ENCODE measurements at regions not wholly inside any gene's neighbourhood (a gene's known extent, or its start where the extent isn't known, plus 50 kb on each side); places are given as distances from the start of the nearest gene placed in this dataset.

GRCh38 chr2:38174131-38174530 lies 98.2 kb upstream of the CYP1B1 start:
- no peak for TF ChIP-seq POLR2A (IDR thresholded peaks at IDR 0.05; ENCODE audit: low read depth, low read length)
- FAIRE-seq (no peak), DNase-seq (ENCODE audit: insufficient read length, low spot score) (no peak)

DNA sequence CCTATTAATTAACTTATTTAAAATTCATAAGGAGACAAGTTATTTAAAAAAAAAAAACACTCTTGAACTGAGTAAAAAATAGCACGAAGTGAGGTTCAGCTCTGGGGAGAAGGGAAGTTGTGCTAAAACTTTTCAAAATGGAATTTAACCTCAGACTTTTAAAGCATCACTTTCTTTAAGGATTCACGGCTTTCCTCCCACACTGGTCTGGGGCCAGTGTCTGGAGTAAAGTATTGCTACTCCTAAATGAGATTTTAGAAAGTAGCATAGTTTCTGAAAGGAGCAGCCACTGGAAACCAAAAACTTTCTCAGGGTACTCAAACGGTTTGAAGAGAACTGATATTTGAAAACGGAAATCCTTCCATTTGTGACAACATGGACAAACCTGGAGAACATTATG lies 97.7 kb upstream of the CYP1B1 start:
- DNase-seq (ENCODE audit: insufficient read length, low spot score) (no peak), FAIRE-seq (no peak)
- TF ChIP-seq POLR2A (IDR thresholded peaks at IDR 0.05; ENCODE audit: low read depth, low read length): no peak

DNA sequence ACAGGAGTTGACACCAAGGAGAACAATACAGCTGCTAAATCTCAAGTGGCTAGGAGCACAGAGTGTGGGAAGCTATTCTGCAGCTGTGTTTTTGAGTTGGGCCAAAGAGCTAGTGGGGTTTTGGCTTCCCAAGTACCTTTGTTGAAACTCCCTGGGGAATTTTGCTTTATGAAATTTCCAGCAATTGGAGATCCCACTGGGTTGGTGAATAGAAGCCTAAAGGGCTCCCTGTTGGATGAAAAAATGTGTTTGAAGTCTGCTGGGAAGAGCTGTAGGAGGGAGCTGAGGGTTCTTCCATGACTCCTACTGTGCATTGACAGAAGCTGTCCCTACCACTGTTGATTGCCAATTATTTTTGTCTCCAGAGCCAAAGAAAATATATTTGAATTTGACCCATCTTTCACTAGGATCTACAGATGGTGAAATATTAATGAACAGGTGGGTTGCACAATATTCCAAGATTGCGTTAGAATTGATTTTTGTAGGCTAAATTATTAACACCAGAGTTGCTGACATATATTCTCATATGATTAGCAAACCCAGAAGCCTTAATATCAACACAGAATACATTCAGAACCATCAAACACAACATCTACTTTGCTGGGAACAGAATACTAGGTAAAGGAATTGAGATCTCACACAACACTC lies 95.4 kb upstream of the CYP1B1 start:
- DNase-seq (ENCODE audit: insufficient read length, low spot score) (no peak), FAIRE-seq (no peak)
- TF ChIP-seq POLR2A (IDR thresholded peaks at IDR 0.05; ENCODE audit: low read depth, low read length): no peak

DNA sequence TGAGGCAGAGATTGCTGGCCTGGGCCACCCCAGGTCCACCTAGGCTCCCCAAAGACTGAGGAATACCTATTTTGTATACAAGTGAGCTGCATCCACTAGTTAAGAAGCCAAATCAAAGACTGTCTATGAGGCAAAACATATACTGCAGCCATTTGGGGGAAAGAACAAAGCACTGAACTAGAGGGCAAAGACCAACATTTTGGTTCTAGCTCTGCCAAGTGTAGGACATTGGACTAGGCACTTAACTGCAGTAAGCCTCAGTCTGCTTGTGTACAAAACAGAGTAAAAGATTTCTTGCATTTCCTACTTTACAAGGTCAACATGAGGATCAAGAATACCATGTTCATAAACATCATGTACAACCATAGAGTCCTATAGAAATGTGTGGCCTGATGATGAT lies 94.8 kb upstream of the CYP1B1 start:
- DNase-seq (ENCODE audit: insufficient read length, low spot score): no peak
- no peak for TF ChIP-seq POLR2A (IDR thresholded peaks at IDR 0.05; ENCODE audit: low read depth, low read length)
- FAIRE-seq: no peak

DNA sequence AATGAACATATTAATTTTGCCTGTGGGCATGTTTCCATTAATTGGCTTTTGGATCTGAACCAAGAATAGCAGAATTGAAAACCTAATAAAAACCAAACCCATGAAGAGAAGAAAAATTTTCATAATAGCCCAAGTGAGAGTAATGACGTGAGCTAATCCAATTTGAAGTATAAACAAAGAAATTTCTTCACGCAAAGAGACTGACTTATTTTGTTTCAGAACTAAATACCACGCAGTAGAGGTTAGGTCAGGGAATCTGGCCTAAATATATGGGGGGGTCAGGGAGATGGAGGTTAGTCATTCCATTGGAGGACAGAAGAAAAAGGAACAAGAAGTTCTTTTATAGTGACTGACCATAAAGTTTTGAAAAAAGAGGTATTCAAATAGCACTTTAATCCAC lies 94.1 kb upstream of the CYP1B1 start:
- FAIRE-seq (no peak), DNase-seq (ENCODE audit: insufficient read length, low spot score) (no peak)
- no peak for TF ChIP-seq POLR2A (IDR thresholded peaks at IDR 0.05; ENCODE audit: low read depth, low read length)

DNA sequence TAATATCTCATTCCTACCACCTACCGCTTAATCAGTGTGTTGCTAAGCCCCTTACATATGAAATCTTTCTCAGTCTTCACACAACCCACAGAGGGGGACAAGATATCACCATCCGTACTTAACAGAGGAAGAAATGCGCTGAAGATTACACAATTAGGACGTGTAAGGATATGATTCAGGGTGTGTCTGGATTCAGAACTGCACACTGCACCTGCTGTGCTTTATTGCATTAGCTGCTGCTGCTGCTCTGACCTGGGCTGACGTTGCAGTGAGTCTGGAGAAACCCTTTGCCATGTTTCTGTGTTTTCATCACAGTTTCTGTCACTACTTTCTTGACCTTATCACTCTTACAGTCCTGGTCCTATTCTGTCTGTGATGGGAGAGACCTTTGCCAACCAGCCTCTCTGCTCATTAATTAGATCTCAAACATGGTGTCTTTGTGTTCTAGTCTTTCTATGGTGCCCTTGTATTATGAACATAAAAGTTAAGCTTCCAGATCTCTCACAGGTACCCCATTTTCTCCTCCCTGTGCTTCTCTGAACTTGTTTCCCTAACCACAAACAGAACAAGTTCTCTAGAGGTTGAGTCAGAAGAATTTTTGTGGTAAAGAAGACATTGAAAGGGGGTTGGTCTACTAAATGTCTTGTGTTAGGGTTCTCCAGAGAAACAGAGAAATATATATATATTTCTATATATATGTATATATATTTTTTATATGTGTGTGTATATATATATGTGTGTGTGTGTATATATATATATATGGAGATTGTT lies 92.9 kb upstream of the CYP1B1 start:
- no peak for TF ChIP-seq POLR2A (IDR thresholded peaks at IDR 0.05; ENCODE audit: low read depth, low read length)
- no peak for DNase-seq (ENCODE audit: insufficient read length, low spot score)
- peak; percentile 80 for FAIRE-seq

- FAIRE-seq: no peak
- TF ChIP-seq POLR2A (IDR thresholded peaks at IDR 0.05; ENCODE audit: low read depth, low read length): no peak
These were observed 92.0 kb upstream of the CYP1B1 start for GRCh38 chr2:38167968-38168350.

GRCh38 chr2:38165698-38166097 lies 89.7 kb upstream of the CYP1B1 start:
- FAIRE-seq: no peak
- TF ChIP-seq POLR2A (IDR thresholded peaks at IDR 0.05; ENCODE audit: low read depth, low read length): no peak
- no peak for DNase-seq (ENCODE audit: insufficient read length, low spot score)

More at GRCh38 chr2:38167968-38168350, 92.0 kb upstream of the CYP1B1 start:
- DNase-seq (ENCODE audit: insufficient read length, low spot score): no peak

- FAIRE-seq (no peak), DNase-seq (ENCODE audit: insufficient read length, low spot score) (no peak)
- TF ChIP-seq POLR2A (IDR thresholded peaks at IDR 0.05; ENCODE audit: low read depth, low read length): no peak
These were observed 88.9 kb upstream of the CYP1B1 start for GRCh38 chr2:38164881-38165280.

DNA sequence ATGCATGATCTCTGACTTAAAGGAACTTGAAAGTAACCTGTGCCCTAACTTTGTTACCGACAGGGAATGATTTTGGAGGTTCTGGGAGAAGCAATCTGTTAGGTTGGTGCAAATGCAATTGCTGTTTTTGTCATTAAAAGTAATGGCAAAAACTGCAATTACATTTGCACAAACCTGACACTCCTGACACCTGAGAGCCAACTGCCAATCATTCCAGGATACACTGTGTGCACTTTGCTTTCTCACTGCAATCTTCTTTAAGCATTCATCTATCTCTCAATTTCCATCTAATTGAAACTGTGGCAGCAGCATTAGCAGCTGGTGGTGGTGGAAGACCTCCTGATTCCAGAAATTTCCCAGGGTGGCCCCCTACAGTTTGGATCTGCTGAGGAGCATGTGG lies 87.6 kb upstream of the CYP1B1 start:
- no peak for DNase-seq (ENCODE audit: insufficient read length, low spot score)
- TF ChIP-seq POLR2A (IDR thresholded peaks at IDR 0.05; ENCODE audit: low read depth, low read length): no peak
- no peak for FAIRE-seq

DNA sequence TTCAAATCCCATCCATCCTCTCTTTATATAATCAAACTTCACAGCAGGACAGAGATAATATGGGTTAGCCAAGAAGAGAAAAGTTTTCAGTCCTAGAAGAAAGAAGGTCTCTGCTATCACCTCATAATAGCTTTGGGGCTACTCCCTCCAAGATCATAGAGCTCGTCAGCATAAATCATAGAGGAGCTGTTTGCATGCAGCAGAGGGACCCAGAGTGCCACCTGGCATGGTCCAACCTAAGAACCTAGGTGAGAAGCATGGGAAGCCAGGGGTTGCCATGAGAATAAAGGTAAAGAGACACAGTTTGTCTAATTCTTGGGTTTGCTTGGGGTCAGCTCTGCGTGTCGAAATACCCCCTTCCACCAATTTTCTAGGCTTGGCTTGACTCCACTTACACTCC lies 87.1 kb upstream of the CYP1B1 start:
- no peak for FAIRE-seq
- TF ChIP-seq POLR2A (IDR thresholded peaks at IDR 0.05; ENCODE audit: low read depth, low read length): no peak
- no peak for DNase-seq (ENCODE audit: insufficient read length, low spot score)

DNA sequence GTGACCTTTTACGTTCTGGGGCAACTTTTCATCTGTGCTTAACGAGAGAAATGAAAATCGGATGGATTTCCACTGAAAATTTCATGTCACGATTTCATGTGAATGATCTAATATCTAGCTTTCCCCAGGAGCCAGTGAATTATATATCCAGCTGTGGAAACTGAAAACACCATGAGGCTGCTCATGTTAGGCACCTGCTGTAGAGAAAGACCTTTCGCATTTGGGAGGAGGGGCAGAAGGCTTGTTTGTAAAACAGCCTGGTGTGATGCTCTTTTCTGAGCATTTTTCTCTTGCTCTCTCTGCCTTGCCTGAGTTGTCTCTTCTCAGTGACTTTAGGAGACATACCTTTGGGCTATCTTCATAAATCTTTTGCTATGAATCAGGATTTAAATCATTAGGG lies 84.6 kb upstream of the CYP1B1 start:
- TF ChIP-seq POLR2A (IDR thresholded peaks at IDR 0.05; ENCODE audit: low read depth, low read length): no peak
- DNase-seq (ENCODE audit: insufficient read length, low spot score) (no peak), FAIRE-seq (no peak)

- DNase-seq (ENCODE audit: insufficient read length, low spot score) (no peak), FAIRE-seq (no peak)
- no peak for TF ChIP-seq POLR2A (IDR thresholded peaks at IDR 0.05; ENCODE audit: low read depth, low read length)
These were observed 83.6 kb upstream of the CYP1B1 start for GRCh38 chr2:38159597-38159996.

- no peak for FAIRE-seq
- no peak for TF ChIP-seq POLR2A (IDR thresholded peaks at IDR 0.05; ENCODE audit: low read depth, low read length)
- DNase-seq (ENCODE audit: insufficient read length, low spot score): no peak
These were observed 83.2 kb upstream of the CYP1B1 start for GRCh38 chr2:38159191-38159590.
